H1 (cell line): ENCODE measurements at regions not wholly inside any gene's neighbourhood (a gene's known extent, or its start where the extent isn't known, plus 50 kb on each side); places are given as distances from the start of the nearest gene placed in this dataset.

Source experiments
- CHD7 ChIP-seq: fragments of 300-600 bp; sonication (generic); IDR thresholded peaks from 2 replicates; pipeline ENCODE4 v1.7.1; 2012; ENCODE audit warnings: low read length, moderate library complexity, mild to moderate bottlenecking, inconsistent platforms; ENCODE audit not compliant: insufficient replicate concordance
- MAFK ChIP-seq: IDR thresholded peaks from 2 replicates; pipeline ENCODE4 v1.6.1; 2012; ENCODE audit warnings: low read depth, mild to moderate bottlenecking, improper control_type of control experiment, low read length
- POU5F1 ChIP-seq: IDR thresholded peaks from 2 replicates; pipeline ENCODE4 v1.6.1; 2011; ENCODE audit warnings: low read depth, mild to moderate bottlenecking, low read length, moderate library complexity

- TF ChIP-seq MAFK = no peak
- no peak for TF ChIP-seq POU5F1
- TF ChIP-seq CHD7 = no peak
Observed at GRCh38 chr5:43920422-43920821, 317.4 kb downstream of the NNT start (continued).
